Activated CD4-positive, alpha-beta T cell treated with anti-CD3 and anti-CD28 coated beads, Interleukin-2, amount 50 U/mL, for 1 hour (primary cell): ENCODE measurements at regions not wholly inside any gene's neighbourhood (a gene's known extent, or its start where the extent isn't known, plus 50 kb on each side); places are given as distances from the start of the nearest gene placed in this dataset.

ENCODE experiments used
- DNase-seq: peaks from one replicate; pipeline ENCODE4 v3.0.0-alpha.2; 2020

GRCh38 chr12:91994208-91994797 is 151.3 kb downstream of the BTG1 start:
- DNase-seq, result no peak

DNA sequence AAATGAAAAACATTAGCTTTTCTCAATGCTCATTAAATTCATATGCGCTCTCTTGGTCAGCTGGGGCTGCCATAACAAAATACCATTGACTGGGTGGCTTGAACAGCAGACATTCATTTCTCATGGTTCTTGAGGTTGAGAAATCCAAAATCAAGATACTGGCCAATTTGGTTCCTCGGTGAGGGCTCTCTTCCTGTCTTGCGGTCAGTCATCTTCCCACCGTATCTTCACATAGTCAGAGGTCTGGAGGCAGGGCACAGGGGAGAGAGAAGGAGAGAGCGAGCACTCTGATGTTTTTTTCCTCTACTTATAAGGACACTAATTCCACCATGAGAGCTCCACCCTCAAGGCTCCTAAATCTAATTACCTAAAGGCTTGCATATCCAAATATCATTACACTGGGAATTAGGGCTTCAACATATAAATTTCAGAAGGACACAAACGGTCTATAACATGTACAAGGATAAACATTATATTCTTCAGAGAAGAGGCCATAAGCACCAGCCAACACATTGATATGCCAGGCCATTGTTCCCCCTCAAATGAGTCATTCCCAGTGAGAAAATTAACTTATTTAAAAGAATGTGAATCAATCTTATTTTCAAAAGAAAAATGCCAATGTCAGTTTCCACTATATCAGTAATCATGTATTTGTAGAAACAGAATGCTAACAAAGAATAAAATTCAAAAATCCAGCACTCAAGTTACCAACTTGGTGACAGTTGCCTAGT is 152.2 kb downstream of the BTG1 start:
- no peak for DNase-seq

DNA sequence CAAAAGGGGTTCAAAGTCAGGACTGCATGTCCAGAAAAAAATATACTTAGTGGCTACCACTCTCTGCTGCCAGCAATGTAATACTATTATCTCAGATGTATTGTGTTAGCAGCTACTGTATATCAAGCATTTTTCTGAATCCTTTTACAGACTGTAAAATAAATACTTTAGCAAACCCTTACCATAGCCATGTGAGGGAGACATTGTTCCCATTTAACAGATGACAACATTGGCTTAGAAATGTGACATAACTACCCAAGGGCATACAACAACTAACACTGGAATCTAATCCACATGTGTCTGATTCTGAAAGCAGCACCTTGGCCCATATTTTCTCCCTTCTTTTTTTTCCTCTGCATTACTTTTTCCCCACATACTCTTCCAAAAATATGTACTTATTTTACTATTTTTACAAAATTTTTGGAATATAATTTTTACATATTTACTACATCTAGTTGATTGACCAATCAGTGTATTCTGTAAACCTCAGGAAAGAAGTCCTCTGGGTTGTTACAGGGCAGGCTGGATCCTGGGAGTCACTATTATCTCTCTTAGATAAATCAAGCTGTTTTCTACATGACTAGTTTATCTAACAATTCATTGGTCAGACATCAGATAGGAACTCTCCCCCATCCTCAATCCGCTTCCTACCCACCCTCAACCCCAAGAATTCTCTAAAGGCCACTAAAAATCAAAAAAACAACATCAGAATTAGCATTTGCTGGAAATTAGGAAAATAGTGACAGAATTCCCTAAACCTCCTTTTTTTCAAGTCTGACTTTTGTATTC is 154.1 kb downstream of the BTG1 start:
- no peak for DNase-seq

GRCh38 chr12:91990525-91990924 is 155.1 kb downstream of the BTG1 start:
- DNase-seq, result no peak

GRCh38 chr12:91989143-91989542 is 156.5 kb downstream of the BTG1 start:
- DNase-seq, result no peak

- no peak for DNase-seq
These were observed 157.3 kb downstream of the BTG1 start for GRCh38 chr12:91988086-91988923.

- DNase-seq, result no peak
These were observed 159.6 kb downstream of the BTG1 start for GRCh38 chr12:91986084-91986483.

GRCh38 chr12:91985002-91985787 is 160.5 kb downstream of the BTG1 start:
- no peak for DNase-seq

DNA sequence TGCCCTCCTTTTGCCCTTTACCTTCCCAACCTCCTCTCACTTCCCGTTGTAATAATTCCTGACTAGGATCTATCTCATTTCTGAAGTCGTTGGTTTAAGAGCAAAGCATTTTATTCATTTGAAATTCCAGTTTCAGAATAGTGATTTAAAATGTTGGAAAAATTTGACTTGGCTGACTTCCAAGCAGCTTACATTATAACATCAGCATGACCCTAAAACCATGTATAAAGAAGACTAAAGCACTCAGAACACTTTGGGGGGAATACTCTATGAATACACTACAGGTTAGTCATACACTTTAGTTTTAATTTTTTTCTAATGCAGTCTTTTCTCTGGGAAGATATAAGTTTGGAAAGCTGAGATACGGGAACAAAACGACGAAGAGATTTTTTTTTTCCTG is 161.1 kb downstream of the BTG1 start:
- DNase-seq, result no peak

GRCh38 chr12:91983935-91984334 is 161.7 kb downstream of the BTG1 start:
- no peak for DNase-seq

DNA sequence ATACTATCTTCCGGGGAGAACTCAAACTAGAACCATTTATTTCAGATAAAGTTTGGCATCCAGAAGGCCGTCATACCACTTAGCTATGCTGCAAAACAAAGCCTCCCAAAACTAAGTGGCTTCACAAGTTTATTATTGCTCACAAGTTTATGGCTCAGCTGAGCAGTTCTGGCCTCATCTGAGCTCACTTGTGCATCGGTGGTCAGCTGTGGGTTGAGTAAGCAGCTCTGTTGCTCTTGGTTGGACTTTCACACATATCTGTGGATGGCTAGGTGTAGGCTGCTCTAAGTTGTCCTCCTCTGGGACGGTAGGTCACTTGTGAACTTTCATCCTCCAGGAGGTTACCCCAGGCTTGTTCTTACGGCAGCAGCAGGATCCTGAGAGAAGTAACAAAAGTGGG is 162.7 kb downstream of the BTG1 start:
- no peak for DNase-seq

DNA sequence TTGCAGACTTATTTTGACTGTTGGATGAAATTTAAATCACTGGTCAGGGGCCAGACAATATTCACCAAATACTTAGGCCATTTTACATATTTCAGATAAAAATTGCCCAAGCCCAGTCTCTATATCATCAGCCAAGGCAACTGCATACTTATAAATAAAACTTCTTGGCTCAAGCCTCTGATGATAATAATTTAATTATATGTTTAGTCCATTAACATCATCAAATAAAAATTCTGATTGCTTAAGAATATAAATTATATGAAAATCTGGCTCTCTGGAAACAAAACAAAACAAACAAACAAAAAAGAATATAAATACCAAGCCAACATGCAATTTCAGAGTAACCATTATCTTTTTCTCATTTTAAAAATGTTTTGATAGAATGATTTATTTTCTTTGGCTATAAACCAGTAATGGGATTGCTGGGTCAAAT is 165.2 kb downstream of the BTG1 start:
- no peak for DNase-seq

DNA sequence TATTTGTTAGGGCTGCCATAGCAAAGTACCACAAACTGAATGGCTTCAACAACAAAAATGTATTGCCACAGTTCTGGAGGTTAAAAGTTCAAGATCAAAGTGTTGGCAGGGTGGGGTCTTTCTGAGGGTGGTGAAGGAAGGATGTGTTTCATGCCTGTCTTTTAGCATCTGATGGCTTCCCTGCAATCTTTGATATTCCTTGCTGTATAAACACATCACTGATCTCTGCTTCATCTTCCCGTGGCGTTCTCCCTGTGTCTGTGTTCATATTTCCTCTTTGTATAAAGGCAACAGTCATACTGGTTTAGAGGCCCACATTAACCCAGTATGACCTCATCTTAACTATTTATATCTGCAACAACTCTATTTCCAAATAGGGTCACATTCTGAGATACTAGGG is 167.5 kb downstream of the BTG1 start:
- DNase-seq, result peak; percentile 48

DNA sequence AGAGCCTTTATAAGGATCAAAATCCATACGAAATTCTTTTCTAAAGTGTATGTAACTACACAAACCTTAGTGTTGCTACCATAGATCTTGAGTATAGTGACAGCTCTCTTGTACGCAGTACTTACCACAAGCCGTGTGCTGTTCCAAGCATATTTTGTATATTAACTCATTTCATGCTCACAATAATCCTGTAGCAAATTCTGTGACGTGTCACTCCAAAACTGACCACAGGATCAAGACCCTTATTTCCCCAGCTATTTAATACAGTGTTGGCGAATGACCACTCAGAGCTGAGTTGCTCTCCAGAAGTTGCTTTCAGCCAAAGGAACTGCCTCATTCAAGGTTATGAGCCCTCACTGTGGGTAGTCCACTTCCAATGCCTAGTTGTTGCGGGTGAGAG is 169.8 kb downstream of the BTG1 start:
- no peak for DNase-seq

DNA sequence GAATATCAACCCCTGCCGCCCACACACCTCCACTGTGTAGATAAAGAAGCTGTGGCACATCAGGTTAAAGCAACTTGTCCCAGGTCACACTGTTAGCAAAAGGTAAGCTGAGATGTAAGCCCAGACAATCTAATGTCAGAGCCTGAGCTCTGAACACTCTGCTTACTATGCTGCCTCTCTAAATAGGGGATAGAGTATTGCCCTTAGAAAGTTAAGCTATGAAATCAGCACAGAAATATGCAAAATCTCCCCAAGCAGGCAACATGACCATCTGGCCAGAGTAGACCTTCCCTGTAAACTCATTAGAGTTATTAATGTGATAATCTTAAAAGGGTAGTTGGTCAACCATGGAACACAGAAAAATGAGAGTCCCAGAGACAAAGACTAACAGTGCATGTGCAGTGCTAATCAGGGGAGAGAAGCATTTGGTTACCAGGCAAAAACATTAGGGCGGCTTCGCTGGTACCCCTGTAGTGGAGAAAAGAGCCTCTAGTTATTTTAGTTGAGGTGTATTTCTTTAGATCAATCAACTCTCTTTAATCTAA is 171.0 kb downstream of the BTG1 start:
- no peak for DNase-seq

- DNase-seq, result no peak
These were observed 171.8 kb downstream of the BTG1 start for GRCh38 chr12:91973813-91974212.

- no peak for DNase-seq
These were observed 172.8 kb downstream of the BTG1 start for GRCh38 chr12:91972896-91973295.

- no peak for DNase-seq
These were observed 176.9 kb downstream of the BTG1 start for GRCh38 chr12:91968777-91969171.

- DNase-seq, result no peak
These were observed 177.4 kb downstream of the BTG1 start for GRCh38 chr12:91968076-91968776.

DNA sequence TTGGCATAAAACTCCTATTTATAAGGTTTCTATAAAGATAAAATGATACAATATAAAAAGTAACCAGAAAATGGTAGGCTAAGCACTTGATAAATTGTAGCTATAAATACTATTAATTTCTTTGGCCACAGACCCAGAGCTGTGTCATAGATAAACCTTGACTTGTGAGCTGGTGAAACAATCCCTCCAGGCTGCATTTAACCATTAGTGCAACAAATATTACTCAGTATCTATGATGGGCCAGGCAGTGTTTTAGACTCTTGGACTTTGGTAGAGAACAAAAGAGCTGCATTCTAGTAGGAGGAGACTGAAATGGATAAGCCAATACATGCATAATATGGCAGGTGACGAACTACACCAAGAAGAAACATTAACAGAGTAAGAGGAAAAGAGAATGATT is 178.1 kb downstream of the BTG1 start:
- no peak for DNase-seq

- DNase-seq, result no peak
These were observed 179.9 kb downstream of the BTG1 start for GRCh38 chr12:91965781-91966180.
